Astrocyte (in vitro differentiated cells and primary cell): ENCODE measurements at regions not wholly inside any gene's neighbourhood (a gene's known extent, or its start where the extent isn't known, plus 50 kb on each side); places are given as distances from the start of the nearest gene placed in this dataset.

ENCODE experiments used
- DNase-seq: peaks from one replicate; pipeline ENCODE4 v3.0.0-alpha.2; 2010; ENCODE audit warnings: low read depth
- FAIRE-seq: peaks from 2 replicates; lab custom pipeline; 2011; peaks lifted over from hg19 to GRCh38; lab: Jason Lieb, UNC
- H2AFZ ChIP-seq: 2 replicates; pipeline ENCODE4 v1.6.0; 2012; ENCODE audit warnings: low read depth, low read length, inconsistent platforms
- H3K27ac ChIP-seq: 2 replicates; pipeline ENCODE4 v1.5.1; 2011; ENCODE audit warnings: low read depth, low read length, inconsistent platforms
- H3K27me3 ChIP-seq: 2 replicates; pipeline ENCODE4 v1.6.0; 2011; ENCODE audit warnings: low read length, inconsistent platforms; ENCODE audit not compliant: insufficient read depth
- H3K36me3 ChIP-seq: 2 replicates; pipeline ENCODE4 v1.5.1; 2011; ENCODE audit warnings: low read length, inconsistent platforms; ENCODE audit not compliant: insufficient read depth
- H3K4me1 ChIP-seq: 2 replicates; pipeline ENCODE4 v1.5.1; 2011; ENCODE audit warnings: low read length, inconsistent platforms; ENCODE audit not compliant: insufficient read depth
- H3K4me2 ChIP-seq: 2 replicates; pipeline ENCODE4 v1.6.0; 2012; ENCODE audit warnings: low read length, inconsistent platforms
- H3K4me3 ChIP-seq: 2 replicates; pipeline ENCODE4 v1.5.1; 2011; ENCODE audit warnings: low read depth, mild to moderate bottlenecking, low read length, inconsistent platforms; ENCODE audit not compliant: insufficient read depth
- H3K79me2 ChIP-seq: 2 replicates; pipeline ENCODE4 v1.6.0; 2012; ENCODE audit warnings: mild to moderate bottlenecking, low read length, inconsistent platforms; ENCODE audit not compliant: insufficient read depth
- H3K9ac ChIP-seq: 2 replicates; pipeline ENCODE4 v1.6.0; 2012; ENCODE audit warnings: mild to moderate bottlenecking, low read length, inconsistent platforms
- H3K9me3 ChIP-seq: 2 replicates; pipeline ENCODE4 v1.5.1; 2012; ENCODE audit warnings: low read depth, mild to moderate bottlenecking, low read length, inconsistent platforms; ENCODE audit not compliant: insufficient read depth
- H4K20me1 ChIP-seq: 2 replicates; pipeline ENCODE4 v1.6.0; 2012; ENCODE audit warnings: low read length, inconsistent platforms; ENCODE audit not compliant: insufficient read depth
- H3K27ac Mint-ChIP-seq: one replicate; pipeline ENCODE4 v1.8.0; 2021; ENCODE audit warnings: mild to moderate bottlenecking, mixed read lengths; ENCODE audit not compliant: unreplicated experiment
- H3K27me3 Mint-ChIP-seq: one replicate; pipeline ENCODE4 v1.8.0; 2021; ENCODE audit warnings: low read depth, mixed read lengths; ENCODE audit not compliant: unreplicated experiment
- H3K36me3 Mint-ChIP-seq: one replicate; pipeline ENCODE4 v1.8.0; 2021; ENCODE audit warnings: low read depth, mixed read lengths; ENCODE audit not compliant: unreplicated experiment
- H3K4me1 Mint-ChIP-seq: one replicate; pipeline ENCODE4 v1.8.0; 2021; ENCODE audit warnings: low read depth, mixed read lengths; ENCODE audit not compliant: unreplicated experiment
- H3K4me3 Mint-ChIP-seq: one replicate; pipeline ENCODE4 v1.8.0; 2021; ENCODE audit warnings: mild to moderate bottlenecking, moderate library complexity, mixed read lengths; ENCODE audit not compliant: unreplicated experiment
- H3K9me3 Mint-ChIP-seq: one replicate; pipeline ENCODE4 v1.8.0; 2021; ENCODE audit warnings: mild to moderate bottlenecking, mixed read lengths; ENCODE audit not compliant: unreplicated experiment
- CTCF ChIP-seq: IDR thresholded peaks from 2 replicates; pipeline ENCODE4 v1.5.1; 2011; ENCODE audit warnings: low read depth, mild to moderate bottlenecking, inconsistent platforms, low read length, moderate library complexity; ENCODE audit not compliant: insufficient read depth
- EZH2 ChIP-seq: IDR thresholded peaks from 2 replicates; pipeline ENCODE4 v1.6.1; 2012; ENCODE audit warnings: mild to moderate bottlenecking, low read length, inconsistent platforms; ENCODE audit not compliant: insufficient read depth

DNA sequence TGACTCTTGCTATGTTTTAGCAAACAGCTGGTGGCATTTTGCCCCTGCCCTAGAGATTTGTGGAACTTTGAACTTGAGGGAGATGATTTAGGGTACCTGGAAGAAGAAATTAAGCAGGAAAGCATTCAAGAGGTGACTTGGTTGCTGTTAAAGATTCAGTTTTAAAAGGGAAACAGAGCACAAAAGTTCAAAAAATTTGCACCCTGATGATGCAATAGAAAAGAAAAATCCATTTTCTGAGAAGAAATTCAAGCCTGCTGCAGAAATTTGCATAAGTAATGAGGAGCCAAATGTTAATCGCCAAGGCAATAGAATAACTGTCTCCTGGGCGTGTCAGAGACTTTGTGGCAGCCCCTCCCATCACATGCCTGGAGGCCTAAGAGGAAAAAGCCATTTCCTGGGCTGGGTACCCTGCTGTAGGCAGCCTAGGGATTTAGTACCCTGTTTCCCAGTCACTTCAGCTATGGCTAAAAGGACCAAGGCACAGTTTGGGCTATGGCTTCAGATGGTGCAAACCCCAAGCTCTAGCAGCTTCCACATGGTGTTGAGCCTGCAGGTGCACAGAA, 958.5 kb upstream of the MIR17HG start:
- Histone ChIP-seq H3K9me3 (no peaks in the 10 kb centered on the region), H3K27me3 (no peaks in the 10 kb centered on the region), H3K9ac (no peak overlapping the region), H3K4me3 (no peak overlapping the region), H3K4me2 (no peak overlapping the region), H3K36me3 (no peaks in the 10 kb centered on the region), H3K79me2 (no peaks in the 10 kb centered on the region), H4K20me1 (no peaks in the 10 kb centered on the region), H3K4me1 (no peaks in the 10 kb centered on the region), H2AFZ (no peak overlapping the region), H3K27ac (no peak overlapping the region)
- no peak overlapping the region for H3K4me3 Mint-ChIP-seq
- DNase-seq = no peak
- no peak for FAIRE-seq
- peaks cover 4% of the 10 kb centered on the region for H3K4me1 Mint-ChIP-seq
- H3K27ac Mint-ChIP-seq = no peak overlapping the region
- no peak for TF ChIP-seq CTCF
- TF ChIP-seq EZH2 = no peak
- no peaks in the 10 kb centered on the region for H3K27me3 Mint-ChIP-seq
- no peaks in the 10 kb centered on the region for H3K36me3 Mint-ChIP-seq
- no peaks in the 10 kb centered on the region for H3K9me3 Mint-ChIP-seq

DNA sequence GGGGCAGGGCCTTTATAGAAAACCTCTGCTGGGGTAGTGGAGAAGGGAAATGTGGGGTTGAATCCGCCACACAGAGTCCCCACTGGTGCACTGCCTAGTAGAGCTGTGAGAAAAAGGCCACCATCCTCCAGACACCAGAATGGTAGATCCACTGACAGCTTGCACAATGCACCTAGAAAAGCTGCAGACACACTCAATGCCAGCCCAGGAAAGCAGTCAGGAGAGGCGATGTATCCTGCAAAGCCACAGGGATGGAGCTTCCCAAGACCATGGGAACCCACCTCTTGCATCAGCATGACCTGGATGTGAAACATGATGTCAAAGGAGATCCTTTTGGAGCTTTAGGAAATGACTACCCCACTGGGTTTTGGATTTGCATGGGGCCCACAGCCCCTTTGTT, 958.0 kb upstream of the MIR17HG start:
- TF ChIP-seq CTCF (no peak), EZH2 (no peak)
- Histone ChIP-seq H3K79me2 (no peaks in the 10 kb centered on the region), H3K36me3 (no peaks in the 10 kb centered on the region), H3K27me3 (no peaks in the 10 kb centered on the region), H2AFZ (no peak overlapping the region), H3K4me3 (no peak overlapping the region), H3K27ac (no peak overlapping the region), H4K20me1 (no peaks in the 10 kb centered on the region), H3K9me3 (no peaks in the 10 kb centered on the region), H3K4me1 (no peaks in the 10 kb centered on the region), H3K4me2 (no peak overlapping the region), H3K9ac (no peak overlapping the region)
- FAIRE-seq = no peak
- H3K27ac Mint-ChIP-seq = no peak overlapping the region
- no peaks in the 10 kb centered on the region for H3K36me3 Mint-ChIP-seq
- H3K4me3 Mint-ChIP-seq = no peak overlapping the region
- H3K27me3 Mint-ChIP-seq = no peaks in the 10 kb centered on the region
- no peak for DNase-seq
- H3K9me3 Mint-ChIP-seq = no peaks in the 10 kb centered on the region
- peaks cover 4% of the 10 kb centered on the region for H3K4me1 Mint-ChIP-seq

DNA sequence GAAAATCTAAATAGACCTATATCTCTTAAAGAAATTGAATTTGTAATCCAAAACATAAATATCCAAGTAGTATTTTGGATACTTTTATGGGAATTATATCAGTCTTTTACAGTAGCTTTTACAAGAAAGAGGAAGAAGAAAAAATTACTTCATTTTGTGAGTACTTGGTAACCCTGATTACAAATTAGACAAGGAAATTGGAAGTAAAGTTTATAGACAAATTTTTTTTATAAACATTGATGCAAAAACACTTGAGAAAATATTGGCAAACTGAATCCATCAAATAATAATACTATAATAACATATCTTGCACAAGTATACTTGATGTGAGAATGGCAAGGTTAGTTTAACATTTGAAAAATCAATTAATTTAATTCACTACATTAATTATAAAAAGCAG, 954.1 kb upstream of the MIR17HG start:
- Histone ChIP-seq H3K27ac (no peak overlapping the region), H2AFZ (no peak overlapping the region), H3K9me3 (no peaks in the 10 kb centered on the region), H3K4me2 (no peak overlapping the region), H3K79me2 (no peaks in the 10 kb centered on the region), H3K4me1 (no peaks in the 10 kb centered on the region), H3K4me3 (no peak overlapping the region), H3K9ac (no peak overlapping the region), H3K27me3 (no peaks in the 10 kb centered on the region), H4K20me1 (no peaks in the 10 kb centered on the region), H3K36me3 (no peaks in the 10 kb centered on the region)
- no peak overlapping the region for H3K4me3 Mint-ChIP-seq
- H3K27ac Mint-ChIP-seq = no peak overlapping the region
- no peak for FAIRE-seq
- H3K27me3 Mint-ChIP-seq = no peaks in the 10 kb centered on the region
- no peaks in the 10 kb centered on the region for H3K9me3 Mint-ChIP-seq
- H3K36me3 Mint-ChIP-seq = no peaks in the 10 kb centered on the region
- no peak for TF ChIP-seq CTCF
- no peak for TF ChIP-seq EZH2
- DNase-seq = no peak
- H3K4me1 Mint-ChIP-seq = no peaks in the 10 kb centered on the region
